ENCODE measurements at regions not wholly inside any gene's neighbourhood (a gene's known extent, or its start where the extent isn't known, plus 50 kb on each side); places are given as distances from the start of the nearest gene placed in this dataset.
A peak's percentile ranks its signal among the peaks of the same experiment; 100 is the strongest.
"Not testable (repeated sequence)": the region's sequence is repeated elsewhere in the genome, so short reads cannot be mapped to it uniquely, and the experiment has no call there.

DNA sequence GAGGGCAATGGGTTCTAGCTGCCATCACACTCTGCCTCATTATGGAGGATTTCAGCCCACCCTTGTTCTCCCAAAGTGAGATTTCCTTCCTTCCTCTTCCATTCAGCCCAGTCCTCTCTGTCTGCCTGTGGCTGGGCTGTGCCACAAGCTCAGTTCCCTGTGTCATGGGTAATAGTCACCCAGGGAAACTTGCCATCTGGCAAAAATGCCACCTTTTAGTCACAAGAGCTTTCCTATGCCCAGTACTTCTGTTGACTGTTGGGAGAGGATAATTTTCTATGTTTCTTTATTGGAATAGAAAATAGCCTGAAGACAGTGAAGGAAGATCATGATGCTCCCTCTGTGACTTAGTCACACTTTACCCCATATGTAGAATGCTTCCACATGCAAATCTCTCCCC is 71.4 kb downstream of the TLR4 start:
- no peak for DNase-seq

DNA sequence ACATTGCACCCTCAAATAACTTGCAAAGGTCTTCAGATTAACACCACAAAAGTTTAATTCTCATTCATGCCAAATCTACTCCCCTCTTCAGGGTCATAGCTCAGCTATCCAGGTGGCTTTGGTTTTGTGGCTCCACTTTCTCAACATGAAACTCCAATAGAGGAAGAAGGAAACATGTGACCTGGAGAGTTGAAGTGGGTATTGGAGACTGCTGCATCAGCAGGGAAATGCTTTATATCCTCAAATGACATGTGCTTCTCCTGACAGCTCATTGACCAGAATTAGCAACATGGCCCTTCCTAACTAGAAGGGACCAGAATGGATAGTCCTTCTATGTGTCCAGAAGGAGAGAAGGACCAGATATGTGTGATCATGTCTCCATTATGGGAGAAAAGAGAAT is 73.6 kb downstream of the TLR4 start:
- no peak for DNase-seq

- DNase-seq = no peak
Measured at GRCh38 chr9:117779760-117780159, 75.6 kb downstream of the TLR4 start.

- peak; percentile 57 for DNase-seq
Measured at GRCh38 chr9:117782931-117783788, 79.0 kb downstream of the TLR4 start.

DNA sequence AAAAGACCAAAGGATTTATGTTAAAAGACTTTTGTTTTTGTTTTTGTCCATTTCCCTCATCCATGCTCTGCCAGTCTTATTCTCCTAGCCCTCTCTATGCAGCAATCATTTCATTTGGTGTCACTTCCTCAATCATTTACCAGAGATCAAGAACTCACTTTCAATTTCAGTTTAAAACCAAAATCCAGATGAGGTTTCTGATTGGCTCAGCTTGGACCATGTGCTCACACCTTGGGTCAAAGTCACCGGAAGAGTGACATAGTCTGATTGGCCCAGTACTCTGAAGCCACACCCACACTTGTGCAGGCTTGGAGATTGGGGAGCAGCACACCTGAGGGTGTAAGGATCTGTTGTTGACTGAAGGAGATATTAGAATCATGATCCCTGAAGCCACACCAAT is 79.6 kb downstream of the TLR4 start:
- no peak for DNase-seq

DNA sequence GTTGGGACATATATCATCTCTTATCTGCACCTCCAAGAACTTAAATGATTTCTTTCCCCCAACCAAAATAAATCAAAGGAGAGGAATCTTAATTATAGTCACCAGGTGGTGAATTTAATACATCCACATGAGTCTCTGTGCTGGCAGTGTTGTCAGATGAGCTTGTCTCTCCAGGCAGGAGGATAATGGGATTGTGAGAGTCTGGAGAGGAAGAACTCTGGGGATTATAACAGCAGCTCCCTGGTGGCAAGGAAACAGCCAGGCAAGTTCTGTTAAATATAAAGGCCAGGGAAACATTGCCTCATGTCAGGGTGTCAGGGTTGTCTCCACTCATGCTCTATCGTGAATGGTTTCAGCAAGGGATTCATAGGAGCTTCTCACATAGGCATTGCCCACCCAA is 80.8 kb downstream of the TLR4 start:
- DNase-seq = no peak

DNA sequence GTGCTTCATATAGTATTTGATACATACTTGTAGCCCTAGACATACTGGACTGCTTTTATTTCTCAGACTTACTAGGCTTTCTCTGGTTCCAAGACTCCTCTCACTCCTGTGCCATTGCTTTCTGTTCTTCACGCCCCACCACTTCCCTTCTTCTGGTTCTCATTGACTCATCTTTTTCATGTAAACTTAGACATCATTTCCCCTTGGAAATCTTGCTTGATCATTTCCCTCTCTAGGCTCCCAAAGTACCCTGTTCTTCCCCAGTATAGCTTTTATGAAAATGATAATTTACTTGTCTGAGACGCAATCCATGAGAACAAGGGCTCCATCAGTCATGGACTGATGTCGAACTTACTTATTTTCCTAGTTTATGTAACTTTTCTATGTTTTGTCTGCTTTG is 83.5 kb downstream of the TLR4 start:
- DNase-seq = no peak

GRCh38 chr9:117795271-117795670 is 91.1 kb downstream of the TLR4 start:
- DNase-seq = no peak

GRCh38 chr9:117796681-117797080 is 92.5 kb downstream of the TLR4 start:
- DNase-seq = no peak

DNA sequence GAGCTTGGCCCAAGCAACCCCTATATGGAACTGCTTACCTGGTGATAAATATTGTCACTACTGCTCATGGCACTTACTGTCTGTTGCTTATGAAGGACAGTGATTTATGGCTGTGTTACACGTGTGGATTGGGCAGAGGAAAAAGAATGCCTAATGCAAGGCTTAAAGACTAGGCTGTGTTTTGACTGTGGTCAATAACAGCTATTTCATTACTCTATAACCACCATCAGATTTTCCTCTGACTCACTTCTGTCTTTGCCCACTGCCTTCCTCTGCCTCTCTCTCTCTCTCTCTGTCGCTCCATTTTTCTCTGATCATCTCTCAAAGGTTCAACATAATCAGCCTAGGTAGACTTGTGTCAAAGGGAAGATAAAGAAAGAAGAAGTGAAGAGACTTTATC is 96.2 kb downstream of the TLR4 start:
- DNase-seq = no peak

DNA sequence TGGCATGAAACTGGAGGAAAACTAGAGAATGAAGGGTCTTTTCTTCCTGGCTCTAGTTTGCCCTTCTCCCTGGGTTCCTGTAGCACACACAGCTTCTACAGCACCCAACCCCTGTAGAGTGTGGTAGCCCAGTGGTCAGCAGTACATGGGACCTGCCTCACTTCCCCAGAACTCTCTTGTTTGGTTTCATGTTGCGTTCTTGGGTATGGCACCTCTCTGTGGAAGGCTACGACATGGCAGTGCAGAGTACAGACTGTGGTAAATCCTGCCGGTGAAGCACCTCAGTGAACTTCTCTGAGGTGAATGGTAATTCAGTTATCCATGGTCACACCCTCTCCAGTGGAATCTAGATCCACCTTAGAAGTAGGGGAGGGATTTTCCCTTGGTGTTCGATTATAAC is 105.5 kb downstream of the TLR4 start:
- DNase-seq = no peak

- DNase-seq = no peak
Measured at GRCh38 chr9:117815315-117815714, 111.1 kb downstream of the TLR4 start.

- no peak for DNase-seq
Measured at GRCh38 chr9:117815948-117816347, 111.7 kb downstream of the TLR4 start.

DNA sequence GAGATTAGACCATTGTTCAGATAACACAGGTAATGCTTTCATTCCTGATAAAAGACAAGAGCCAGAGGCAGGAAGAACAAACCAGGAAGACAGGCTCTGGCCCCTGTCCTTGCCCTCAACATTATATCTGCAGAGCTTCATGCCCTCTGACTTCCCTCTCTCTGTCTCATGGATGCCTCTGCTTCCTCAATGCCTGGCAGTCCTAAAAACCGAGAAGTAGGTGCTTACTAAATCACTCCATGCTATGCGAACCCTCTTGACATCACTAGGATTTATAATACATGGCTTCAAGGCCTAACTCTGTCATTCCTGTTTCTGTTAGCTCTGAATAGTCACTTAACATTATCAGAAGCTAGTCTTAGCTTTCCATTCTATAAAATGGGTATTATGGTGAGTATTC is 117.8 kb downstream of the TLR4 start:
- DNase-seq = no peak

DNA sequence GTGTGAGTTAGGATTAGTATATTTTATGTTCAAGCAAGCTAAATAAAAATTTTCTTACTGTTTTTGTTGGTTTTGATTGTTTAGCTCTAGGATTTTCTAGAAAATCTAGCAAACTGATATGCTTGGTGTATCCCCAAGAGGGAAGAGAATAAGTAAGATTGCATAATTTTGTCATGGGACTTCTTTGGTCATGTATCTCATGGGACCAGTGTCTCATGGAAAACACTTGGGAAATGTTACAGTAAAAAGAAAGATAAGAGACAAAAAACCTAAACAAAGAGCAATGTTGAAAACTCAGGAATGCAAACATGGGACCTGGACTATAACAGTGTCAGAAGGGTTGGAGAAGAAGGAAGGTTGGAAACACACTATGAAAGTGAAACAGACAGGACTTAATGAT is 119.4 kb downstream of the TLR4 start:
- DNase-seq = no peak

DNA sequence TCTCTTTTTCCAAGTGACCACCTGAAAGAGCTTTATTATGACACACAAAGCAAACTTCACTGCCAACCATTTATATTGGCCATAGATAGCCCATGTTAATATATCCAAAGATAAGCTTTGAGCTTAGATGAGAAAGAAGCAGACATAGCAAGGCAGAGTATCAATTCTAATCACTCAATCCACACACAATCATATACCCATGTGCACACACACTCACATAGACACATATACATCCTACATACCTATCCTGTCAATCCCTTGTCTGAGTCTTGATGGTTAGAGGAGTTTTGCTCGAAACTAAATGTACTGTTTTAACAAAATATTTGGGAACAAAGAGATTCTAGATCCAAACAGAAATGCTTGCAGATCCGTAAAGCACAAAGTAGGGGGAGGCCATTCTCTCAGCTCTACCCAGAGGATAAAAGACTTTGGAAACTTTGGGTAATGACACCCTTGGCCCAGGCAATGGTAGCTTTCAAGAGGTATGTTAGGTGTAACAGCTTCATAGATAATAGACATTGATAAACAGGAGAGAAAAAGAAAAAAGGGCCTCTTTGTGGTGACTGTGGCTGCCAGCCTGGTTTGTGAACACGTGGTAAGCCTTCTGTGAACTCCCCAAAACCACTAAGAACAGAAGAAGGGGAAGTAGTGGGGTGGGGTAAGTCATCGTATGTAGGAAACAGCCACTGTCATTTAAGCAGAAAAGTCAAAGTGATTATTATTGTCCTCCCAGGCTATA is 121.6 kb downstream of the TLR4 start:
- DNase-seq = no peak

DNA sequence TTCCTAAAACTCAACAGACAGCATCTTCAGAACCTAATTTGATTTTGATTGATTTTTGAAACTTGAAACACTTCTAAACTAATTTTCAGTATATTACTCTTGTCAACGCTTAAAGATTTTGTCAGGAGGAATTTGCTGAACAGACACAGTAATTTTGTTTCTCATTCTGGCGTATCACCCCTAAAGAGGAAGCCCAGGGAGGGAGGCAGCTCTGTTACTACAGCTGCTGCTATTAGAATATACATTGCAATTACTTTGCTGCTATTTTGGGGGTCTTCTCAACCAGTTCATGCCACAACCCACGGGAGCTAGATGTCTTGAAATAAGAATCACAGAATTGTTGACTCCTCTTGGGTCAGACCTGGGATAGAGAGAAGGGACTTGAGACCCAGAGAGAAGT is 122.6 kb downstream of the TLR4 start:
- no peak for DNase-seq

DNA sequence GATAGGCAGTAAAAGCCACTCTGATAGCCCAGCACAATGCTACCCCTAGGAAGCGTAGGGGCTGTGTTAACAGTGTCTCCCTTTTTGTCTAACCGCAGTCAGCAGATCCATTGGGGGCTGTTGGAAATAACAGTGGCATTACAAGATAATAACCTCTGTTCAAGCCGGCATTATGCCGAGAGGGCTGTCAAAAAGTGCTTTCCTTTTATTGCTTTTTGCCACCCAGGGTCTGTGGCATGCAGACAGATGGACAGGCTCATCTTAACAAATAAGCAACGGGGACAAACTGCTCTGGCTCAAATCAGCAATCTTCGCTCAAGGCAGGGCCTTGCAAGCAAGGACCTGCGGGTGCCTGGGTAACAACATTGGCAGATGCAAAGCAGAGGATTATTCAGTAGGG is 123.3 kb downstream of the TLR4 start:
- DNase-seq = no peak

DNA sequence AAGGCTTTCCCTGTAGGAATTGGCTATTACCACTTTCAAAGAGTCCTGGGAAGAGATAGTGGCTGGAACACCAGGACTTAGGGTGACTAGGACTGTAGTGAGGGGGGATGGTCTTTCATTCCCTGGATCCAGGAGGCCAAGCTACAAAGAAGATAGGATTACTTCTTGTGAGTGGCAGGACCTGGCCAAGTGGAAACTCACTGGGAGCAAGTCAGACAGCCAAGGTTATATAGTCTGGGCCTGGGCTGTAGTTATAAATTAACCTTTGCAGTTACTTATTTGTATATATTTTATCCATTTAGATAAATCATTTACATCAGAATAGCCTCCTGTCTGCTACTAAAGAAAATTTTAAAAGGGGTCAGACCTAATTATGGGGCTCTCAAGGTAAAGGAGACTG is 124.3 kb downstream of the TLR4 start:
- DNase-seq = no peak

GRCh38 chr9:117835798-117836197 is 131.6 kb downstream of the TLR4 start:
- no peak for DNase-seq

DNA sequence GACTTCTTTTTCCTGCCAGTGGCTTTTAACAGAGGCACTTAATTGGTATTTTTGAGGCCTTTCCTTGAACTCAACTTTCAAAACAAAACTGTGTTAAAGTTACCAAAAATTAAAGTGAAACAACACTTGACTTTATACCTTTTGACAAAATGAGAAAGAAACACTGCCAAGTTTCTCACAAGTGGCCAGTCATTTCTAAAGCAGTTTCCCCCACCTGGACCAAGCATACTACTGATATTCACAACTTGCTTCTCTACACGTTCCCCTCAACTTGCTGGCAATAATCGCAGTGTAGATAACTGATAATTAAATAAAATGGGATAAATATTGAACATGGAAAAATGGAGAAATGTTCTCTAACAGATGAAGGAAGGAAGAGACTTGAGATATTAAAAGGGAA is 135.7 kb downstream of the TLR4 start:
- DNase-seq = no peak

GRCh38 chr9:117851836-117852461 is 147.7 kb downstream of the TLR4 start:
- DNase-seq = not testable (repeated sequence)

- DNase-seq = no peak
Measured at GRCh38 chr9:117858561-117858960, 154.4 kb downstream of the TLR4 start.

DNA sequence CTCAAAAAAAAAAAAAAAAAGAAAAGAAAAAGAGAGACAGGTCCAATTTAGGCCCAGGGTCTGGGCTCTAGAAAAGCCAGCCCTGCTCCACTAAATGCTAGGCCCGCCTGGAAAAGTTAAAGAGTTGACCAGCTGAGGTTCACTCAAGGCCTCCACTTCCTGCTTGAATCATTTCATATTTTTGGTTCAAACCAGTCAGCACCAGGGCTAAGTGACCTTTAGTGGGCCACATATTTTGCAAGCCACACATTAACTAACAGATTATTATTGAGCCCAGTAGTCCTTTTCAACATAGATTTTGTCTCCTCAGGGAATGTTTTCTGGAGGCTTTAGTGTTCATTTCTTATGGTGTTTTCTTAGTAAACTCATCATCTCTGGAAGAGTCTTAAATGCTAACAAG is 156.6 kb downstream of the TLR4 start:
- DNase-seq = no peak

Data from DMS79 (cell line).